22Rv1 (cell line): ENCODE measurements at regions not wholly inside any gene's neighbourhood (a gene's known extent, or its start where the extent isn't known, plus 50 kb on each side); places are given as distances from the start of the nearest gene placed in this dataset.

Experiments
- CTCF ChIP-seq: fragments of 450-650 bp; IDR thresholded peaks from 2 replicates; pipeline ENCODE4 v1.5.1; 2017; ENCODE audit warnings: mild to moderate bottlenecking
- ZFX ChIP-seq: fragments of 450-650 bp; IDR thresholded peaks from 2 replicates; pipeline ENCODE4 v1.6.1; 2017; ENCODE audit warnings: antibody characterized with exemption, borderline replicate concordance

GRCh38 chr4:20639346-20639745 is 60.9 kb upstream of the PACRGL start:
- no peak for TF ChIP-seq CTCF
- TF ChIP-seq ZFX: no peak
